ENCODE measurements at regions not wholly inside any gene's neighbourhood (a gene's known extent, or its start where the extent isn't known, plus 50 kb on each side); places are given as distances from the start of the nearest gene placed in this dataset.

DNA sequence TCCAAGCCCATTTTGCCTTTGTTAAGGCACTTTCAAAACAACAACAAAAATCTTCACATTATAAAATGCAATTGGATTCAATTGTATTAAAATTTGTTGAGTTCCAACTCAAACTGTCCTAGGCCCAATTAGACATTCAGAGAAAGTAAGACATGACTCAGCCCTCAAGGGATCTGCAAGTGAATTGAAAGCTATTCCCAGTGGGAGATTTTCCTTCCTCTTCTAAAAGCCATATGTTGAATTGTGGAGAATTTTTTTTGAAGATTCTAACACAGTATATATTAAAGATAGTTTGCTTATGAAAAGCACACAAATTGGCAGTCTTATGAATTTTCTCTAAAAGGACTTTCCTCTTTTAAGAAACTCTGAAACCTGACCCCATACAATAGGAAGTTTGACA lies 268.0 kb upstream of the PARD3B start:
- no peak for DNase-seq (ENCODE audit: extremely low read depth, low read depth)
- TF ChIP-seq, protein P1, sequence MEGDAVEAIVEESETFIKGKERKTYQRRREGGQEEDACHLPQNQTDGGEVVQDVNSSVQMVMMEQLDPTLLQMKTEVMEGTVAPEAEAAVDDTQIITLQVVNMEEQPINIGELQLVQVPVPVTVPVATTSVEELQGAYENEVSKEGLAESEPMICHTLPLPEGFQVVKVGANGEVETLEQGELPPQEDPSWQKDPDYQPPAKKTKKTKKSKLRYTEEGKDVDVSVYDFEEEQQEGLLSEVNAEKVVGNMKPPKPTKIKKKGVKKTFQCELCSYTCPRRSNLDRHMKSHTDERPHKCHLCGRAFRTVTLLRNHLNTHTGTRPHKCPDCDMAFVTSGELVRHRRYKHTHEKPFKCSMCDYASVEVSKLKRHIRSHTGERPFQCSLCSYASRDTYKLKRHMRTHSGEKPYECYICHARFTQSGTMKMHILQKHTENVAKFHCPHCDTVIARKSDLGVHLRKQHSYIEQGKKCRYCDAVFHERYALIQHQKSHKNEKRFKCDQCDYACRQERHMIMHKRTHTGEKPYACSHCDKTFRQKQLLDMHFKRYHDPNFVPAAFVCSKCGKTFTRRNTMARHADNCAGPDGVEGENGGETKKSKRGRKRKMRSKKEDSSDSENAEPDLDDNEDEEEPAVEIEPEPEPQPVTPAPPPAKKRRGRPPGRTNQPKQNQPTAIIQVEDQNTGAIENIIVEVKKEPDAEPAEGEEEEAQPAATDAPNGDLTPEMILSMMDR (IDR thresholded peaks at IDR 0.05; ENCODE audit: low read depth, low read length): no peak

DNA sequence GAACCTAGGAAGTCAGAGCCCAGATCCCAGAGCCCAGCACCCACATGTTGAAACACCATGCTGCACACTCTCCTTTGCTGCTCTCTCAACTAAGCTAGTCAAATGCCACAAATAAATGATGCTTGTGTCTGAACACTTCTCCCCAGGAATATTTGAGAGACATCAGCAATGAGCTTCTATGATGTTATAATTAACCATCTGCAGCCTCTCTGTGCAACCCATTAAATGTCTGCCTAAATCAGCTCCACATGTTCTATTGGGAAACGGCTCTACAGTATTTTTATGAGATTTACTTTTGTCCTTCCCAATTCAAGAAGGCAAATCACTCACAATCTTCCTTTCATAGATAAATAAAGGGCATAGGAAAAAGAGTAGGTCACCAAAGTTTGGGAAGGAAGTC lies 266.8 kb upstream of the PARD3B start:
- TF ChIP-seq, protein P1 (IDR thresholded peaks at IDR 0.05; ENCODE audit: low read depth, low read length): no peak

DNA sequence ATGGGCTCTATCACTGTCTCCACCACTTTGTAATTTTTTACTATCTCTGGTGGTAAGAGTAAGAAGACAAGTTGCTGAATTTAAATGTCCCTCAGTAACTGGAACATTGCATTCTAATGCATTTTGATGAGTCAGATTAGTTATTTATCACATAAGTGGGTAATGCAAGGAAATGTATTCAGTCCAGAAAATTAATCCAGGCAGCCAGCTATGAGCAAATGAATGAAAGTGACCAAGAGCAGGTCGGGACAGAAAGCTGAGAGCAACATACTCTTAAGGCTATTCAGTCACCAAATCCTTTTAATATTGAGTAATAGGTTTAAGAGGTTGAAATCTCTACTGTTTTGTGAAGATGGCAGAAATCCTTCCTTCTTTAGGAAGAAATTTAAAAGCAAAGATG lies 265.5 kb upstream of the PARD3B start:
- DNase-seq (ENCODE audit: extremely low read depth, low read depth): no peak
- TF ChIP-seq, protein P1 (IDR thresholded peaks at IDR 0.05; ENCODE audit: low read depth, low read length): no peak

More for the DNA sequence above, 266.8 kb upstream of the PARD3B start:
- no peak for DNase-seq (ENCODE audit: extremely low read depth, low read depth)

DNA sequence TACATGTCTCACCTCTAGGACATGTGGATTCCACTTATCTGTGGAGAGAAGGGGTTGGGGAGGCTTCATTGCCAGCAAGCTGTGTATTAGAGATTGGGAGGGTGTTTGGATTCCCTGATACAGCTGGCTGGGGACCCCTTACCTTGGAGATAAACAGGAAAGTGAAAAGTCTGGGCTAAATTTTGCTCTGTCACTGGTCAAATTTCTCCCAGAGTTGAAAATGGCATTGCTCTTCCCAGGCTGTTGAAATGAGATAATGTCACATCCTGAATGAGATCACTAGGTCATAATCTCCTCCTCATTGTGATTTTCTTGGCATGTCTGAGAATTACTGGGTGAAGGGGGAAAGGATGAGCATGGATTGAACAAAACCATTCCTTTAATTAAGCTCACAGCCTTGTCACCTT lies 265.0 kb upstream of the PARD3B start:
- TF ChIP-seq, protein P1 (IDR thresholded peaks at IDR 0.05; ENCODE audit: low read depth, low read length): no peak
- DNase-seq (ENCODE audit: extremely low read depth, low read depth): no peak

DNA sequence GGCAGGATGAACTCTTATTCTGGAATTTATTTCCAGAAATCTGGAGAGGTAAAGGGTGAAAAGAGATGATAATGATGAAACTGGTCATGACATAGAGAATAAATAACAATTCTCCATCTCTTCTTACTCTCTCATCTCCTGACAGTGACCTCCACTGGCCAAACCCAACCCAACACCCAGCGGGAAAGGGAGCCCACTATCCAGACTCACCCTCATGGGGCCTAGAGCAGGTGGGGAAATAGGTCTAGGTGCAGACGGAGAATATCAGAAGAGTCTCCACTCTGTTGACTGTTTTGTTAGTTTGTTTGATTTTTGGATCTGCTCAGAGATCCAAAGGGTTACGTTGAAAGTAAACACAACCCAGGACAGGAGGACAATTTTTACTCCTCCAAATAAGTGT lies 263.2 kb upstream of the PARD3B start:
- DNase-seq (ENCODE audit: extremely low read depth, low read depth): no peak
- TF ChIP-seq, protein P1 (IDR thresholded peaks at IDR 0.05; ENCODE audit: low read depth, low read length): no peak

DNA sequence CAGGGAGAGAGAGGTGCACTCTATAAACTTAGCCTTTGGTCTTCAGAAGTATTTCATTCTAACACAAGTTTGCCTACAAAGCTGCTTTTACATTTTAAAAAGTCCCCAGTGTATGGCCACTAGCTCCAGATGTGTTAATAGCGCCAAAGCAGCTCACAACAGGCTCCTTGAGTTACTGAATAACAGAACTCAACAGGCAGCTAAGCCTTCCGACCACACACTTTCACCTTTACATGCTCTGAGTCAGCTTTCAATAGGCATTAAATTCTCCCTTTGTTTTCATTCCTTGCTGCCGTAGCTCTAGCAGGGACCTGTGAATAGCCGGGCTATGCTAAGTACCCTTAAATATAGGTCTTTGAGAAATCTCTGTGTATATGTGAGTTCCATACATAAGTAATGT lies 262.8 kb upstream of the PARD3B start:
- TF ChIP-seq, protein P1 (IDR thresholded peaks at IDR 0.05; ENCODE audit: low read depth, low read length): no peak
- DNase-seq (ENCODE audit: extremely low read depth, low read depth): no peak

DNA sequence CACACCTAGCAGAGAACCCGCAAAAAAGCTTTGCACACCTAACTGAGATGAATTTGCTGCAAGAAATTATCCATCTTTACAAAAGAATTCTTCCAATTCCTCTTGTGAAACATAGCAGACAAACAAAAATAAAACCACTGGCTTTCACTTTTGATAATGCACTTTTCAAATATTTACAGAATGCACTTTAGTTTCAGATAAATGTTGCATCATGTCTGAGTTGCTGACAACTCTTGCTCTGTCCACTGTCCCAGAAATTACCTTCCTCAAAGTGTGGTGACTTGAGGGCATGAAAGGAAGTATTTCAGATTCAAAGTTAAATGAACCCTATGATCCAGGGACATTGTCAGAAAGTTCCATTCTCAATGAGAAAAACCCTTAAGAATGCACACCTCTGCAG lies 256.2 kb upstream of the PARD3B start:
- DNase-seq (ENCODE audit: extremely low read depth, low read depth): no peak
- TF ChIP-seq, protein P1 (IDR thresholded peaks at IDR 0.05; ENCODE audit: low read depth, low read length): no peak

Measured in AG09319 (cell line).